HFF-Myc (cell line): ENCODE measurements at regions not wholly inside any gene's neighbourhood (a gene's known extent, or its start where the extent isn't known, plus 50 kb on each side); places are given as distances from the start of the nearest gene placed in this dataset.

Experiments used
- DNase-seq: peaks from one replicate; pipeline ENCODE4 v3.0.0-alpha.2; 2011; ENCODE audit warnings: low read depth; ENCODE audit errors: extremely low read depth
- H3K4me3 ChIP-seq: replicated peaks from 2 replicates; pipeline ENCODE4 v1.5.1; 2011; ENCODE audit warnings: low read depth, mild to moderate bottlenecking, control low read depth, low read length
- CTCF ChIP-seq: IDR thresholded peaks from 2 replicates; pipeline ENCODE4 v1.5.1; 2012; ENCODE audit warnings: mild to moderate bottlenecking, low read depth, low read length, control low read depth; ENCODE audit errors: missing control alignments

GRCh38 chr10:83605783-83606630 lies 533.3 kb upstream of the GHITM start:
- peak; percentile 44 for DNase-seq
- H3K4me3 ChIP-seq: no peak overlapping the region
- TF ChIP-seq CTCF: no peak

GRCh38 chr10:83607959-83608745 lies 531.2 kb upstream of the GHITM start:
- DNase-seq: no peak
- TF ChIP-seq CTCF: no peak
- no peak overlapping the region for H3K4me3 ChIP-seq

- TF ChIP-seq CTCF: no peak
- DNase-seq: no peak
- H3K4me3 ChIP-seq: no peak overlapping the region
These were observed 527.3 kb upstream of the GHITM start for GRCh38 chr10:83612050-83612449.

- no peak for TF ChIP-seq CTCF
- no peak overlapping the region for H3K4me3 ChIP-seq
- DNase-seq: no peak
These were observed 526.6 kb upstream of the GHITM start for GRCh38 chr10:83612746-83613145.

- no peak overlapping the region for H3K4me3 ChIP-seq
- DNase-seq: no peak
- TF ChIP-seq CTCF: no peak
These were observed 522.1 kb upstream of the GHITM start for GRCh38 chr10:83617172-83617571.

- DNase-seq: no peak
- H3K4me3 ChIP-seq: no peak overlapping the region
- no peak for TF ChIP-seq CTCF
These were observed 521.4 kb upstream of the GHITM start for GRCh38 chr10:83617692-83618545.
